Naive thymus-derived CD4-positive, alpha-beta T cell (primary cell): ENCODE measurements at regions not wholly inside any gene's neighbourhood (a gene's known extent, or its start where the extent isn't known, plus 50 kb on each side); places are given as distances from the start of the nearest gene placed in this dataset.

ENCODE experiments used
- ATAC-seq: fragments of 150-1000 bp; cut with Tn5 transposase; 2 replicates; pipeline ENCODE4 v1.10.0; 2021; ENCODE audit warnings: mild to moderate bottlenecking, moderate library complexity
- CTCF ChIA-PET: fragments of 350-600 bp; sonication (Branson Sonifier 250); formaldehyde crosslinking; loops from one replicate; lab custom pipeline; 2021; ENCODE audit warnings: antibody characterized with exemption; lab: Charles Lee
- POLR2A ChIA-PET: fragments of 350-600 bp; sonication (Branson Sonifier 250); formaldehyde crosslinking; loops from one replicate; lab custom pipeline; 2021; ENCODE audit warnings: antibody characterized with exemption, inconsistent platforms; lab: Charles Lee
- DNase-seq, 9 donors: peaks; one replicate each; pipeline versions ENCODE4 v3.0.0 to v3.0.0-alpha.2; 2020 to 2022; ENCODE audit warnings: mixed read lengths in 1 of 9
- H3K27ac ChIP-seq: one replicate; pipeline ENCODE4 v1.7.0; 2013; ENCODE audit warnings: mild to moderate bottlenecking, low read depth, low read length, moderate library complexity
- H3K27me3 ChIP-seq, 2 donors: one replicate each; pipeline ENCODE4 v1.7.0; 2013; ENCODE audit warnings: low read length in 2 of 2, mild to moderate bottlenecking in 2 of 2, moderate library complexity in 2 of 2; ENCODE audit not compliant: control insufficient read depth in 2 of 2, insufficient read depth in 2 of 2
- H3K36me3 ChIP-seq, 3 experiments: 1 replicate in 2 of 3; 2 replicates in 1 of 3; pipeline ENCODE4 v1.7.0; 2013; ENCODE audit warnings: low read length in 3 of 3, mild to moderate bottlenecking in 3 of 3, moderate library complexity in 1 of 3; ENCODE audit not compliant: insufficient read depth in 3 of 3, control insufficient read depth in 2 of 3
- H3K4me1 ChIP-seq, 2 donors: one replicate each; pipeline ENCODE4 v1.7.0; 2013; ENCODE audit warnings: low read length in 2 of 2, mild to moderate bottlenecking in 2 of 2, moderate library complexity in 1 of 2; ENCODE audit not compliant: control insufficient read depth in 2 of 2, insufficient read depth in 2 of 2
- H3K4me3 ChIP-seq: 2 replicates; pipeline ENCODE4 v1.7.0; 2013; ENCODE audit warnings: mild to moderate bottlenecking, low read length
- H3K9me3 ChIP-seq, 3 experiments: 1 replicate in 2 of 3; 2 replicates in 1 of 3; pipeline ENCODE4 v1.7.0; 2013; ENCODE audit warnings: low read length in 3 of 3; ENCODE audit not compliant: control insufficient read depth in 2 of 3
- H3K27ac Mint-ChIP-seq, 9 donors: one replicate each; pipeline ENCODE4 v1.8.0; 2020 to 2022; ENCODE audit warnings: mixed read lengths in 9 of 9, mild to moderate bottlenecking in 8 of 9, moderate library complexity in 5 of 9, inconsistent platforms in 2 of 9
- H3K27me3 Mint-ChIP-seq, 5 donors: one replicate each; pipeline ENCODE4 v1.8.0; 2021 to 2022; ENCODE audit warnings: mixed read lengths in 5 of 5, mild to moderate bottlenecking in 1 of 5
- H3K36me3 Mint-ChIP-seq, 5 donors: one replicate each; pipeline ENCODE4 v1.8.0; 2020 to 2022; ENCODE audit warnings: mixed read lengths in 5 of 5, mild to moderate bottlenecking in 3 of 5, inconsistent platforms in 1 of 5
- H3K4me1 Mint-ChIP-seq, 7 donors: one replicate each; pipeline ENCODE4 v1.8.0; 2020 to 2022; ENCODE audit warnings: mixed read lengths in 7 of 7, mild to moderate bottlenecking in 3 of 7, inconsistent platforms in 1 of 7
- H3K4me3 Mint-ChIP-seq, 10 donors: one replicate each; pipeline ENCODE4 v1.8.0; 2020 to 2022; ENCODE audit warnings: mild to moderate bottlenecking in 10 of 10, mixed read lengths in 10 of 10, moderate library complexity in 6 of 10, inconsistent platforms in 2 of 10
- H3K9me3 Mint-ChIP-seq, 11 donors: one replicate each; pipeline ENCODE4 v1.8.0; 2020 to 2022; ENCODE audit warnings: mixed read lengths in 11 of 11, mild to moderate bottlenecking in 4 of 11, inconsistent platforms in 1 of 11, moderate library complexity in 1 of 11
- intact Hi-C, 2 donors: fragments of 100-400 bp; cut with micrococcal nuclease; formaldehyde crosslinking; loops; one replicate each; pipeline ENCODE4 v1.15.1; 2023

- no peak for ATAC-seq
- Histone ChIP-seq H3K4me3 (no peak overlapping the region), H3K27me3 (no peaks in the 10 kb centered on the region), H3K27ac (no peak overlapping the region), H3K9me3 (no peaks in the 10 kb centered on the region), H3K4me1 (no peaks in the 10 kb centered on the region), H3K36me3 (no peaks in the 10 kb centered on the region)
- POLR2A ChIA-PET: no interaction called here
- Mint-ChIP-seq H3K4me1 (no peaks in the 10 kb centered on the region), H3K4me3 (no peak overlapping the region), H3K27me3 (no peaks in the 10 kb centered on the region), H3K27ac (no peak overlapping the region), H3K36me3 (no peaks in the 10 kb centered on the region), H3K9me3 (peaks cover 0 to 14% (median 4%) of the 10 kb centered on the region in 11 donors)
- no peak for DNase-seq
- intact Hi-C loops: no loop called here
- CTCF ChIA-PET: no interaction called here
Measured at GRCh38 chr4:32393806-32394205, 1673.6 kb downstream of the PCDH7 start.

- CTCF ChIA-PET: no interaction called here
- Histone ChIP-seq H3K4me1 (no peaks in the 10 kb centered on the region), H3K36me3 (no peaks in the 10 kb centered on the region), H3K4me3 (no peak overlapping the region), H3K27ac (no peak overlapping the region), H3K27me3 (no peaks in the 10 kb centered on the region), H3K9me3 (no peaks in the 10 kb centered on the region)
- POLR2A ChIA-PET: interaction anchor here (0.6 kb wide), 1 partner anchor 140 kb away, joined by 3 read pairs; no protein-coding TSS in a partner anchor
- DNase-seq (no peak), ATAC-seq (no peak)
- Mint-ChIP-seq H3K9me3 (peaks cover 0 to 10% (median 4%) of the 10 kb centered on the region in 11 donors), H3K4me3 (no peak overlapping the region), H3K27me3 (no peaks in the 10 kb centered on the region), H3K27ac (no peak overlapping the region), H3K36me3 (no peaks in the 10 kb centered on the region), H3K4me1 (no peaks in the 10 kb centered on the region)
- intact Hi-C loops: no loop called here
Measured at GRCh38 chr4:32394255-32394654, 1674.1 kb downstream of the PCDH7 start.

DNA sequence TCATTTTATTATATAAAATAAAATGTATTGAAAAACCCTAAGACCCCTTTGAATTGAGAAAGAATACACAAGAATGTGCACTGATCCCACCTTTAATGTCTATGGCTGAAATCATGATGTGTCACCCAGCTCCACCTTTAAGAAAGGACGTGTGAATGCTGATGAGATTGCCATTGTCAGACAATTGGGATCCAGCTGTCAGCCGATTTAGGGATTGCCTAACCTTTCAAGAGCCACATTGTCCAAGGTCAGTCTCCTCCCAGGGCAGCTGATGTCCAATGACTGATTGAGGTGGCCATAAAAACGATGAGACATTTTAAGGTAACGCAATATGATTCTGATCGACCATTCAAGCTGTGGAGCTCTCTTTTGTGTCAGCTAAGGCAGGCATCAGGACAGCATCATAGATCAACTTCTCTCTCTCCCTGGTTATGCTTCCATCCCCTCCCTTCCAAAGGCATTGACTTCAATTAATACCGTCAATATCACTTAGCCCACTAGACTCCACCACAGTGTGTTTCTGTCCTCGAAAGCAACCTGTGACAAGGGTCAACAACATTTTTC is 1676.4 kb downstream of the PCDH7 start:
- intact Hi-C loops: no loop called here
- H3K4me1 ChIP-seq: no peaks in the 10 kb centered on the region

GRCh38 chr4:32400870-32401269 is 1680.7 kb downstream of the PCDH7 start:
- POLR2A ChIA-PET: no interaction called here
- Mint-ChIP-seq H3K4me3 (no peak overlapping the region), H3K27ac (no peak overlapping the region), H3K4me1 (no peaks in the 10 kb centered on the region), H3K36me3 (no peaks in the 10 kb centered on the region), H3K9me3 (peaks cover 0 to 27% (median 4%) of the 10 kb centered on the region in 11 donors), H3K27me3 (no peaks in the 10 kb centered on the region)
- Histone ChIP-seq H3K36me3 (no peaks in the 10 kb centered on the region), H3K4me1 (no peaks in the 10 kb centered on the region), H3K4me3 (no peak overlapping the region), H3K27me3 (no peaks in the 10 kb centered on the region), H3K27ac (no peak overlapping the region), H3K9me3 (no peaks in the 10 kb centered on the region)
- DNase-seq: no peak
- no peak for ATAC-seq
- CTCF ChIA-PET: no interaction called here
- intact Hi-C loops: no loop called here

More for the DNA sequence above, 1676.4 kb downstream of the PCDH7 start:
- no peaks in the 10 kb centered on the region for H3K36me3 ChIP-seq
- H3K9me3 ChIP-seq: no peaks in the 10 kb centered on the region
- no peaks in the 10 kb centered on the region for H3K27me3 Mint-ChIP-seq
- no peak overlapping the region for H3K4me3 ChIP-seq
- H3K4me1 Mint-ChIP-seq: no peaks in the 10 kb centered on the region
- peaks cover 0 to 15% (median 5%) of the 10 kb centered on the region in 11 donors for H3K9me3 Mint-ChIP-seq
- POLR2A ChIA-PET: no interaction called here
- no peaks in the 10 kb centered on the region for H3K36me3 Mint-ChIP-seq
- H3K27ac Mint-ChIP-seq: no peak overlapping the region
- ATAC-seq (no peak), DNase-seq (no peak)
- no peaks in the 10 kb centered on the region for H3K27me3 ChIP-seq
- CTCF ChIA-PET: no interaction called here
- no peak overlapping the region for H3K27ac ChIP-seq
- no peak overlapping the region for H3K4me3 Mint-ChIP-seq

- H3K27ac Mint-ChIP-seq: no peak overlapping the region
- H3K36me3 Mint-ChIP-seq: no peaks in the 10 kb centered on the region
- H3K4me1 Mint-ChIP-seq: no peaks in the 10 kb centered on the region
- no peak overlapping the region for H3K4me3 Mint-ChIP-seq
- no peaks in the 10 kb centered on the region for H3K27me3 Mint-ChIP-seq
- H3K27me3 ChIP-seq: no peaks in the 10 kb centered on the region
- ChIA-PET POLR2A (no interaction called here), CTCF (no interaction called here)
- intact Hi-C loops: no loop called here
- no peaks in the 10 kb centered on the region for H3K9me3 ChIP-seq
- H3K4me1 ChIP-seq: no peaks in the 10 kb centered on the region
- no peak overlapping the region for H3K27ac ChIP-seq
- H3K36me3 ChIP-seq: no peaks in the 10 kb centered on the region
- H3K9me3 Mint-ChIP-seq: peaks cover 2 to 46% (median 13%) of the 10 kb centered on the region in 11 donors
- no peak for DNase-seq
- ATAC-seq: no peak
- no peak overlapping the region for H3K4me3 ChIP-seq
Measured at GRCh38 chr4:32417113-32417704, 1697.0 kb downstream of the PCDH7 start.

GRCh38 chr4:32423267-32423666 is 1703.1 kb downstream of the PCDH7 start:
- no peak for DNase-seq

DNA sequence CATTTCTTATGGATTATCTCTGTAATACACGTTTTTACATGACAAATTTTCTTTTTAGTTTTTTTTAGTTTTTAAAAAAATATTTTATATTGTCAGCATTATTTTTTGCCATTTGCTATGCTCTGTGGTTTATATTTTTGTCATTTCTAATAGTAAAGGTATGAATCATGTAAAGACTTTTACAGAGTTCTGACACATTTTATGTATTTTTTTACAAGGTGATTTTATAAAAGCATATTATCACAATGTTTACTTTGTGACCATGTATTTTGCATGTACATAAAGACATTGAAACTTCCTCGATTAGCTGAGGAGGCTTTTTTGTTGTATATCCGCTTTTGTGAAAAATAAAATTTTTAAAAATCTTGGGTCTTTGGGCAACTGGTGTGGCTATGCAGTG is 1705.1 kb downstream of the PCDH7 start:
- peaks cover 0 to 5% (median 0%) of the 10 kb centered on the region in 5 donors for H3K36me3 Mint-ChIP-seq

More at GRCh38 chr4:32423267-32423666, 1703.1 kb downstream of the PCDH7 start:
- Mint-ChIP-seq H3K9me3 (peaks cover 8 to 55% (median 20%) of the 10 kb centered on the region in 11 donors), H3K27ac (no peak overlapping the region), H3K4me3 (no peak overlapping the region), H3K27me3 (no peaks in the 10 kb centered on the region), H3K4me1 (no peaks in the 10 kb centered on the region), H3K36me3 (peaks cover 0 to 5% (median 0%) of the 10 kb centered on the region in 5 donors)
- ChIA-PET POLR2A (no interaction called here), CTCF (no interaction called here)
- Histone ChIP-seq H3K27ac (no peak overlapping the region), H3K9me3 (peaks cover 0 to 18% (median 0%) of the 10 kb centered on the region in 3 experiments), H3K4me1 (no peaks in the 10 kb centered on the region), H3K4me3 (no peak overlapping the region), H3K27me3 (no peaks in the 10 kb centered on the region), H3K36me3 (no peaks in the 10 kb centered on the region)
- intact Hi-C loops: no loop called here
- no peak for ATAC-seq

More for the DNA sequence above, 1705.1 kb downstream of the PCDH7 start:
- ChIA-PET CTCF (no interaction called here), POLR2A (no interaction called here)
- DNase-seq: no peak
- Mint-ChIP-seq H3K4me1 (no peaks in the 10 kb centered on the region), H3K27me3 (no peaks in the 10 kb centered on the region), H3K27ac (no peak overlapping the region), H3K4me3 (no peak overlapping the region), H3K9me3 (peaks cover 7 to 45% (median 18%) of the 10 kb centered on the region in 11 donors)
- no peak overlapping the region for H3K4me3 ChIP-seq
- intact Hi-C loops: no loop called here
- no peaks in the 10 kb centered on the region for H3K4me1 ChIP-seq
- ATAC-seq: no peak
- H3K27me3 ChIP-seq: no peaks in the 10 kb centered on the region
- H3K9me3 ChIP-seq: peaks cover 0 to 18% (median 0%) of the 10 kb centered on the region in 3 experiments
- no peak overlapping the region for H3K27ac ChIP-seq
- H3K36me3 ChIP-seq: no peaks in the 10 kb centered on the region
